K562 (cell line): ENCODE measurements at regions not wholly inside any gene's neighbourhood (a gene's known extent, or its start where the extent isn't known, plus 50 kb on each side); places are given as distances from the start of the nearest gene placed in this dataset.

Experiments
- ATAC-seq: fragments of 200-7000 bp; cut with Tn5 transposase; 3 replicates; pipeline ENCODE4 v1.9.1; 2020; ENCODE audit warnings: moderate library complexity
- BruUV-seq: library from RNA; stranded (reverse); fragments of 400-500 nt; replicated peaks from 2 replicates; lab custom pipeline; 2021; lab: Mats Ljungman, UMichigan
- CTCF ChIA-PET: fragments of 300-600 bp; formaldehyde crosslinking; extraction: SDS; loops from one replicate; lab custom pipeline; 2021; ENCODE audit warnings: low intra/inter-chr PET ratio; lab: Yijun Ruan, JAX
- POLR2A ChIA-PET: fragments of 300-600, 350-650 bp; sonication (Branson Sonifier 250); formaldehyde crosslinking; extraction: SDS; loops from one replicate; lab custom pipeline; 2021; ENCODE audit warnings: antibody characterized with exemption, inconsistent platforms; lab: Yijun Ruan, JAX
- DNase-seq, 4 experiments: peaks; one replicate each; pipeline versions ENCODE4 v3.0.0 to v3.0.0-alpha.2; 2011 to 2018; ENCODE audit warnings: low spot score in 3 of 4, mixed read lengths in 3 of 4; ENCODE audit errors: extremely low read depth in 1 of 4
- FAIRE-seq: peaks from 2 replicates; lab custom pipeline; 2011; peaks lifted over from hg19 to GRCh38; lab: Jason Lieb, UNC
- H2AFZ ChIP-seq: 2 replicates; pipeline ENCODE4 v1.6.0; 2011; ENCODE audit warnings: low read depth, low read length, control low read depth, inconsistent platforms
- H3K27ac ChIP-seq: fragments of 200-600 bp; 3 replicates; pipeline ENCODE4 v1.8.0; 2011; ENCODE audit warnings: low read depth, mild to moderate bottlenecking, control low read depth, inconsistent platforms, low read length, moderate library complexity, mixed read lengths; ENCODE audit errors: extremely low read depth
- H3K27me3 ChIP-seq, 2 experiments: fragments of 300-600 bp in 1 of 2; 2 replicates in 1 of 2; 3 replicates in 1 of 2; pipeline versions ENCODE4 v1.6.0 to v1.8.0; 2011; ENCODE audit warnings: inconsistent platforms in 2 of 2, low read length in 2 of 2, mild to moderate bottlenecking in 1 of 2, mixed read lengths in 1 of 2, moderate library complexity in 1 of 2; ENCODE audit not compliant: control insufficient read depth in 2 of 2, insufficient read depth in 2 of 2
- H3K36me3 ChIP-seq: fragments of 300-600 bp; 3 replicates; pipeline ENCODE4 v1.8.0; 2011; ENCODE audit warnings: mild to moderate bottlenecking, low read length, inconsistent platforms; ENCODE audit not compliant: control insufficient read depth, insufficient read depth
- H3K4me1 ChIP-seq, 2 experiments: fragments of 200-600 bp in 1 of 2; replicated peaks in 1 of 2; 2 replicates in 1 of 2; 3 replicates in 1 of 2; pipeline versions ENCODE4 v1.5.1 to v1.8.0; 2011; ENCODE audit warnings: inconsistent platforms in 2 of 2, low read length in 2 of 2, mild to moderate bottlenecking in 1 of 2, mixed read lengths in 1 of 2, moderate library complexity in 1 of 2; ENCODE audit not compliant: control insufficient read depth in 2 of 2, insufficient read depth in 2 of 2
- H3K4me2 ChIP-seq: 2 replicates; pipeline ENCODE4 v1.6.1; 2011; ENCODE audit warnings: low read length, control low read depth, inconsistent platforms, mixed read lengths; ENCODE audit not compliant: insufficient read depth
- H3K4me3 ChIP-seq: fragments of 200-600 bp; sonication (generic), shearing (Covaris generic); 2 replicates; pipeline ENCODE4 v1.5.1; 2016; ENCODE audit warnings: control low read depth, inconsistent platforms
- H3K79me2 ChIP-seq: fragments of 200-600 bp; 3 replicates; pipeline ENCODE4 v1.8.0; 2011; ENCODE audit warnings: low read length, inconsistent platforms; ENCODE audit not compliant: control insufficient read depth, insufficient read depth
- H3K9ac ChIP-seq, 2 experiments: 2 replicates each; pipeline versions ENCODE4 v1.6.0 to v1.6.1; 2011; ENCODE audit warnings: low read depth in 2 of 2, low read length in 2 of 2, control low read depth in 1 of 2, inconsistent platforms in 1 of 2, mild to moderate bottlenecking in 1 of 2, mixed read lengths in 1 of 2; ENCODE audit not compliant: insufficient read depth in 1 of 2
- H3K9me1 ChIP-seq: one replicate; pipeline ENCODE4 v1.6.0; 2011; ENCODE audit warnings: inconsistent platforms, mild to moderate bottlenecking, low read length, moderate library complexity; ENCODE audit not compliant: control insufficient read depth, insufficient read depth
- H3K9me3 ChIP-seq: replicated peaks from 2 replicates; pipeline ENCODE4 v1.5.1; 2011; ENCODE audit warnings: low read depth, low read length, inconsistent platforms; ENCODE audit not compliant: control insufficient read depth, insufficient read depth
- H4K20me1 ChIP-seq: replicated peaks from 2 replicates; pipeline ENCODE4 v1.6.1; 2011; ENCODE audit warnings: low read length, inconsistent platforms, mixed read lengths; ENCODE audit not compliant: control insufficient read depth, insufficient read depth
- ASH1L ChIP-seq: fragments of 450-650 bp; IDR thresholded peaks from 2 replicates; pipeline ENCODE4 v1.6.1; 2018; ENCODE audit warnings: borderline replicate concordance, mild to moderate bottlenecking, low read depth; ENCODE audit not compliant: partially characterized antibody
- CBFB ChIP-seq: sonication (generic); formaldehyde crosslinking; IDR thresholded peaks from 2 replicates; pipeline ENCODE4 v1.4.0; 2020; ENCODE audit warnings: mild to moderate bottlenecking, missing genetic modification reagents
- CXXC5 ChIP-seq: fragments of 250-450 bp; sonication (Bioruptor Pico); IDR thresholded peaks from 2 replicates; pipeline ENCODE4 v1.8.0; 2022; ENCODE audit warnings: inconsistent platforms, mild to moderate bottlenecking, moderate library complexity
- GABPA ChIP-seq: fragments of 200-800 bp; sonication (Bioruptor generic); conservative IDR thresholded peaks from 2 replicates; pipeline ENCODE4 v1.6.1; 2016; ENCODE audit warnings: low read depth, missing genetic modification characterization, missing compliant biosample characterization
- GATA2 ChIP-seq: sonication (generic); formaldehyde crosslinking; IDR thresholded peaks from 2 replicates; pipeline ENCODE4 v1.4.0; 2020; ENCODE audit warnings: mild to moderate bottlenecking, missing genetic modification reagents
- MAFG ChIP-seq: fragments of 450-650 bp; conservative IDR thresholded peaks from 2 replicates; pipeline ENCODE4 v1.6.1; 2016; ENCODE audit warnings: missing genetic modification characterization, missing compliant biosample characterization
- MCM2 ChIP-seq: fragments of 450-650 bp; IDR thresholded peaks from 2 replicates; pipeline ENCODE4 v1.6.1; 2017; ENCODE audit warnings: low read depth, mild to moderate bottlenecking
- MCM3 ChIP-seq: fragments of 450-650 bp; IDR thresholded peaks from 2 replicates; pipeline ENCODE4 v1.6.1; 2016
- MXD1 ChIP-seq: fragments of 250-450 bp; sonication (Bioruptor Pico); IDR thresholded peaks from 2 replicates; pipeline ENCODE4 v1.8.0; 2021; ENCODE audit warnings: borderline replicate concordance, mild to moderate bottlenecking, moderate library complexity; ENCODE audit not compliant: poor library complexity, severe bottlenecking
- NKRF ChIP-seq: fragments of 450-650 bp; IDR thresholded peaks from 2 replicates; pipeline ENCODE4 v1.6.1; 2016; ENCODE audit warnings: borderline replicate concordance
- NUFIP1 ChIP-seq: fragments of 450-650 bp; IDR thresholded peaks from 2 replicates; pipeline ENCODE4 v1.6.1; 2018; ENCODE audit not compliant: partially characterized antibody
- TRIM25 ChIP-seq: fragments of 450-650 bp; IDR thresholded peaks from 2 replicates; pipeline ENCODE4 v1.7.0; 2016; ENCODE audit warnings: borderline replicate concordance
- ZBTB8A ChIP-seq: fragments of 450-650 bp; IDR thresholded peaks from 2 replicates; pipeline ENCODE4 v1.6.1; 2018; ENCODE audit warnings: mild to moderate bottlenecking, moderate library complexity; ENCODE audit not compliant: partially characterized antibody
- ZC3H11A ChIP-seq: IDR thresholded peaks from 2 replicates; pipeline ENCODE4 v1.6.1; 2012; ENCODE audit warnings: low read depth, low read length, improper control_type of control experiment
- ZNF280B ChIP-seq: fragments of 250-450 bp; sonication (Bioruptor Pico); IDR thresholded peaks from 2 replicates; pipeline ENCODE4 v1.5.1; 2021; ENCODE audit warnings: mild to moderate bottlenecking
- WGBS: fragments of 100-300 bp; shearing (Covaris generic); methylation state at CpG from one replicate; pipeline ENCODE4 v1.1.6; 2016; ENCODE audit warnings: low coverage, mixed read lengths; ENCODE audit not compliant: insufficient coverage; ENCODE audit errors: missing lambda C conversion rate; 5-methylcytosine and 5-hydroxymethylcytosine counted together
- in situ Hi-C: fragments of 300-500 bp; cut with MboI; formaldehyde crosslinking; loops from 4 replicates; pipeline ENCODE4 v1.15.0; 2018; ENCODE audit warnings: inconsistent platforms, mixed read lengths
- intact Hi-C: fragments of 100-400 bp; cut with micrococcal nuclease; formaldehyde crosslinking; loops from 2 replicates; pipeline ENCODE4 v1.14.2; 2022

- no peak for TF ChIP-seq ZNF280B (CRISPR knock-in tag)
- TF ChIP-seq MAFG (tag), result no peak
Observed at GRCh38 chr13:112159575-112160547, 92.9 kb downstream of the SOX1 start (continued).

- in situ Hi-C loops (no loop called here), intact Hi-C loops (no loop called here)
- H3K9me1 ChIP-seq, result no peaks in the 10 kb centered on the region
- H3K27ac ChIP-seq, result no peak overlapping the region
- BruUV-seq, result no TSS peak
- peaks cover 0 to 31% of the 10 kb centered on the region in 2 experiments; a peak in 2 of 5 replicates for H3K27me3 ChIP-seq
- no peak overlapping the region for H3K4me2 ChIP-seq
- ATAC-seq (no peak), FAIRE-seq (no peak), DNase-seq (no peak)
- ChIA-PET CTCF (no interaction called here), POLR2A (interaction anchor here (1.2 kb wide), 1 partner anchor 26 kb away, joined by 3 read pairs; no protein-coding TSS in a partner anchor)
- no peak overlapping the region for H2AFZ ChIP-seq
- no peaks in the 10 kb centered on the region for H4K20me1 ChIP-seq
- no peak overlapping the region for H3K9ac ChIP-seq
- no peaks in the 10 kb centered on the region for H3K36me3 ChIP-seq
- H3K4me1 ChIP-seq, result no peaks in the 10 kb centered on the region
- H3K4me3 ChIP-seq, result no peak overlapping the region
- no peaks in the 10 kb centered on the region for H3K9me3 ChIP-seq
- WGBS, result 1% methylated on average over 9 of the region's 14 CpGs
- no peaks in the 10 kb centered on the region for H3K79me2 ChIP-seq
- no peak for TF ChIP-seq ZC3H11A
- no peak for TF ChIP-seq CXXC5 (CRISPR knock-in tag)
- no peak for TF ChIP-seq MCM3
- no peak for TF ChIP-seq CBFB
- no peak for TF ChIP-seq GABPA
- TF ChIP-seq TRIM25, result no peak
- no peak for TF ChIP-seq MCM2
- no peak for TF ChIP-seq ZBTB8A
- no peak for TF ChIP-seq NUFIP1
- TF ChIP-seq ASH1L, result no peak
- TF ChIP-seq MXD1 (CRISPR knock-in tag), result no peak
- no peak for TF ChIP-seq NKRF
- TF ChIP-seq GATA2 (CRISPR knock-in tag), result no peak
Observed at GRCh38 chr13:112160558-112160957, 93.6 kb downstream of the SOX1 start.
